DND-41 (cell line): ENCODE measurements at regions not wholly inside any gene's neighbourhood (a gene's known extent, or its start where the extent isn't known, plus 50 kb on each side); places are given as distances from the start of the nearest gene placed in this dataset.

Source experiments
- ATAC-seq: fragments of 200-7000 bp; cut with Tn5 transposase; 3 replicates; pipeline ENCODE4 v1.9.1; 2021; ENCODE audit warnings: low read depth; ENCODE audit not compliant: insufficient read depth
- DNase-seq: peaks from one replicate; pipeline ENCODE4 v3.0.0-alpha.2; 2020
- H2AFZ ChIP-seq: 2 replicates; pipeline ENCODE4 v1.6.0; 2012; ENCODE audit warnings: low read depth, low read length
- H3K27ac ChIP-seq: 2 replicates; pipeline ENCODE4 v1.5.1; 2012; ENCODE audit warnings: low read length, inconsistent platforms
- H3K27me3 ChIP-seq: fragments of 200-600 bp; sonication (generic); 2 replicates; pipeline ENCODE4 v1.6.0; 2012; ENCODE audit warnings: low read length, mild to moderate bottlenecking, inconsistent platforms; ENCODE audit not compliant: insufficient read depth, poor library complexity
- H3K36me3 ChIP-seq: 2 replicates; pipeline ENCODE4 v1.5.1; 2012; ENCODE audit warnings: low read length, inconsistent platforms; ENCODE audit not compliant: insufficient read depth
- H3K4me1 ChIP-seq: 2 replicates; pipeline ENCODE4 v1.5.1; 2012; ENCODE audit warnings: mild to moderate bottlenecking, low read length; ENCODE audit not compliant: insufficient read depth
- H3K4me2 ChIP-seq: 2 replicates; pipeline ENCODE4 v1.6.0; 2012; ENCODE audit warnings: mild to moderate bottlenecking, moderate library complexity, low read length, inconsistent platforms; ENCODE audit not compliant: insufficient read depth
- H3K4me3 ChIP-seq, 2 experiments: fragments of 200-600 bp in 1 of 2; shearing (Covaris generic) in 1 of 2; 2 replicates each; pipeline ENCODE4 v1.5.1; 2012 to 2016; ENCODE audit warnings: inconsistent platforms in 2 of 2, low read length in 2 of 2, mild to moderate bottlenecking in 2 of 2, low read depth in 1 of 2, moderate library complexity in 1 of 2
- H3K79me2 ChIP-seq: 2 replicates; pipeline ENCODE4 v1.6.0; 2012; ENCODE audit warnings: low read length, inconsistent platforms; ENCODE audit not compliant: insufficient read depth
- H3K9ac ChIP-seq: 2 replicates; pipeline ENCODE4 v1.6.0; 2012; ENCODE audit warnings: low read depth, mild to moderate bottlenecking, inconsistent platforms, low read length, moderate library complexity
- H3K9me3 ChIP-seq: 2 replicates; pipeline ENCODE4 v1.5.1; 2012; ENCODE audit warnings: low read length, moderate library complexity, mild to moderate bottlenecking, inconsistent platforms; ENCODE audit not compliant: insufficient read depth, severe bottlenecking
- H4K20me1 ChIP-seq: 2 replicates; pipeline ENCODE4 v1.6.0; 2012; ENCODE audit warnings: low read length; ENCODE audit not compliant: insufficient read depth
- CTCF ChIP-seq: IDR thresholded peaks from 2 replicates; pipeline ENCODE4 v1.5.1; 2012; ENCODE audit warnings: borderline replicate concordance, low read length, moderate library complexity, mild to moderate bottlenecking; ENCODE audit not compliant: poor library complexity, severe bottlenecking; ENCODE audit errors: extremely low read depth
- EZH2 ChIP-seq: IDR thresholded peaks from 3 replicates; pipeline ENCODE4 v1.6.1; 2012; ENCODE audit warnings: borderline replicate concordance, low read depth, mild to moderate bottlenecking, moderate library complexity, low read length, inconsistent platforms; ENCODE audit not compliant: severe bottlenecking

GRCh38 chr13:66003558-66003957, 1226.6 kb downstream of the PCDH9 start:
- Histone ChIP-seq H3K79me2 (no peaks in the 10 kb centered on the region), H3K9me3 (no peaks in the 10 kb centered on the region), H2AFZ (no peak overlapping the region), H3K9ac (no peak overlapping the region), H3K4me3 (no peak overlapping the region), H3K27ac (no peak overlapping the region), H3K36me3 (no peaks in the 10 kb centered on the region), H3K4me1 (no peaks in the 10 kb centered on the region), H4K20me1 (no peaks in the 10 kb centered on the region), H3K4me2 (no peak overlapping the region), H3K27me3 (no peaks in the 10 kb centered on the region)
- ATAC-seq (no peak), DNase-seq (no peak)
- TF ChIP-seq CTCF (no peak), EZH2 (no peak)

- no peaks in the 10 kb centered on the region for H3K27me3 ChIP-seq
- TF ChIP-seq CTCF = no peak
- TF ChIP-seq EZH2 = no peak
- no peaks in the 10 kb centered on the region for H3K9me3 ChIP-seq
- no peak overlapping the region for H3K4me3 ChIP-seq
- no peaks in the 10 kb centered on the region for H3K36me3 ChIP-seq
- DNase-seq (no peak), ATAC-seq (no peak)
- no peaks in the 10 kb centered on the region for H4K20me1 ChIP-seq
- no peak overlapping the region for H3K27ac ChIP-seq
- no peak overlapping the region for H3K9ac ChIP-seq
- H3K4me2 ChIP-seq = no peak overlapping the region
- no peak overlapping the region for H2AFZ ChIP-seq
- no peaks in the 10 kb centered on the region for H3K79me2 ChIP-seq
- H3K4me1 ChIP-seq = no peaks in the 10 kb centered on the region
These were observed 1229.0 kb downstream of the PCDH9 start for GRCh38 chr13:66001140-66001539.

- Histone ChIP-seq H3K36me3 (no peaks in the 10 kb centered on the region), H3K9me3 (no peaks in the 10 kb centered on the region), H3K9ac (no peak overlapping the region), H3K79me2 (no peaks in the 10 kb centered on the region), H3K27ac (no peak overlapping the region), H3K4me1 (no peaks in the 10 kb centered on the region), H4K20me1 (no peaks in the 10 kb centered on the region), H3K4me2 (no peak overlapping the region), H2AFZ (no peak overlapping the region), H3K4me3 (no peak overlapping the region), H3K27me3 (no peaks in the 10 kb centered on the region)
- no peak for TF ChIP-seq CTCF
- TF ChIP-seq EZH2 = no peak
- ATAC-seq (no peak), DNase-seq (no peak)
These were observed 1230.7 kb downstream of the PCDH9 start for GRCh38 chr13:65999411-65999810.

GRCh38 chr13:65990684-65991083, 1239.5 kb downstream of the PCDH9 start:
- no peaks in the 10 kb centered on the region for H3K4me1 ChIP-seq
- TF ChIP-seq EZH2 (no peak), CTCF (no peak)
- no peaks in the 10 kb centered on the region for H3K27me3 ChIP-seq
- DNase-seq = no peak
- H3K36me3 ChIP-seq = no peaks in the 10 kb centered on the region
- no peak overlapping the region for H2AFZ ChIP-seq
- no peaks in the 10 kb centered on the region for H4K20me1 ChIP-seq
- no peaks in the 10 kb centered on the region for H3K9me3 ChIP-seq
- no peak overlapping the region for H3K4me2 ChIP-seq
- no peak overlapping the region for H3K4me3 ChIP-seq
- no peaks in the 10 kb centered on the region for H3K79me2 ChIP-seq
- no peak overlapping the region for H3K9ac ChIP-seq
- H3K27ac ChIP-seq = no peak overlapping the region
- ATAC-seq = no peak
